Liver (tissue), 3 donors: ENCODE measurements at regions not wholly inside any gene's neighbourhood (a gene's known extent, or its start where the extent isn't known, plus 50 kb on each side); places are given as distances from the start of the nearest gene placed in this dataset.
"Not testable (repeated sequence)": the region's sequence is repeated elsewhere in the genome, so short reads cannot be mapped to it uniquely, and the experiment has no call there.

Experiments
- EGR1 ChIP-seq, 2 donors: IDR thresholded peaks; 2 replicates each; pipeline ENCODE4 v1.6.1; 2016 to 2018; ENCODE audit warnings: antibody characterized with exemption in 2 of 2, low read depth in 2 of 2
- GABPA ChIP-seq, 2 donors: IDR thresholded peaks in 1 of 2; conservative IDR thresholded peaks in 1 of 2; 2 replicates each; pipeline ENCODE4 v1.6.1; 2016; ENCODE audit warnings: antibody characterized with exemption in 2 of 2, mild to moderate bottlenecking in 1 of 2, moderate library complexity in 1 of 2
- JUND ChIP-seq, 2 donors: IDR thresholded peaks; 2 replicates each; pipeline ENCODE4 v1.6.1; 2016; ENCODE audit warnings: antibody characterized with exemption in 2 of 2
- NR2F2 ChIP-seq: IDR thresholded peaks from 2 replicates; pipeline ENCODE4 v1.6.1; 2016; ENCODE audit warnings: antibody characterized with exemption
- RAD21 ChIP-seq, 2 donors: IDR thresholded peaks; 2 replicates each; pipeline ENCODE4 v1.6.1; 2016; ENCODE audit warnings: antibody characterized with exemption in 2 of 2, mild to moderate bottlenecking in 2 of 2
- RXRA ChIP-seq, 2 donors: IDR thresholded peaks; 2 replicates each; pipeline ENCODE4 v1.6.1; 2017 to 2018; ENCODE audit warnings: antibody characterized with exemption in 2 of 2, mild to moderate bottlenecking in 1 of 2
- SP1 ChIP-seq: IDR thresholded peaks from 2 replicates; pipeline ENCODE4 v1.6.1; 2018; ENCODE audit warnings: antibody characterized with exemption, mild to moderate bottlenecking
- TAF1 ChIP-seq: conservative IDR thresholded peaks from 2 replicates; pipeline ENCODE4 v1.6.1; 2016; ENCODE audit warnings: antibody characterized with exemption, mild to moderate bottlenecking
- YY1 ChIP-seq: IDR thresholded peaks from 2 replicates; pipeline ENCODE4 v1.6.1; 2016; ENCODE audit warnings: antibody characterized with exemption, mild to moderate bottlenecking
- TF ChIP-seq, protein P1 (sequence below): fragments of 150-350 bp; IDR thresholded peaks from 2 replicates; pipeline ENCODE4 v1.5.1; 2017; ENCODE audit warnings: improper control_type of control experiment, low read depth, low read length; ENCODE audit not compliant: missing input control
- TF ChIP-seq, protein P2 (sequence below): IDR thresholded peaks from 2 replicates; pipeline ENCODE4 v1.6.1; 2016; ENCODE audit warnings: antibody characterized with exemption
- TF ChIP-seq, protein P3 (sequence below): IDR thresholded peaks from 2 replicates; pipeline ENCODE4 v1.6.1; 2016; ENCODE audit warnings: antibody characterized with exemption
- TF ChIP-seq, protein P4 (sequence below): IDR thresholded peaks from 2 replicates; pipeline ENCODE4 v1.6.1; 2016; ENCODE audit warnings: antibody characterized with exemption
- TF ChIP-seq, protein P5 (sequence below): IDR thresholded peaks from 2 replicates; pipeline ENCODE4 v1.6.1; 2016; ENCODE audit warnings: antibody characterized with exemption, mild to moderate bottlenecking
- donor health status: healthy.
- donor health status: healthy.

DNA sequence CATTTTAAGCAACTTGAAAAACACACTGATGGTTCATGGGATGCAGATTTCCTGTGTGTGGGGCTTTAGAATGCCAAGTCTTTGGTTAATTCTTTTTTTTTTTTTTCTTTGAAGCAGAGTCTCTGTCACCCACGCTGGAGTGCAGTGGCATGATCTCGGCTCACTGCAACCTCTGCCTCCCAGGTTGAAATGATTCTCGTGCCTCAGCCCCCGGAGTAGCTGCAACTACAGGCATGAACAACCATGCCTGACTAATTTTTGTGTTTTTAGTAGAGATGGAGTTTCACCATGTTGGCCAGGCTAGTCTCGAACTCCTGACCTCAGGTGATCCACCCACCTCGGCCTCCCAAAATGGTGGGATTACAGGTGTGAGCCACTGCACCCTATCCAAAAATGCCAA is 228.3 kb downstream of the EFCAB11 start:
- TF ChIP-seq, protein P1, sequence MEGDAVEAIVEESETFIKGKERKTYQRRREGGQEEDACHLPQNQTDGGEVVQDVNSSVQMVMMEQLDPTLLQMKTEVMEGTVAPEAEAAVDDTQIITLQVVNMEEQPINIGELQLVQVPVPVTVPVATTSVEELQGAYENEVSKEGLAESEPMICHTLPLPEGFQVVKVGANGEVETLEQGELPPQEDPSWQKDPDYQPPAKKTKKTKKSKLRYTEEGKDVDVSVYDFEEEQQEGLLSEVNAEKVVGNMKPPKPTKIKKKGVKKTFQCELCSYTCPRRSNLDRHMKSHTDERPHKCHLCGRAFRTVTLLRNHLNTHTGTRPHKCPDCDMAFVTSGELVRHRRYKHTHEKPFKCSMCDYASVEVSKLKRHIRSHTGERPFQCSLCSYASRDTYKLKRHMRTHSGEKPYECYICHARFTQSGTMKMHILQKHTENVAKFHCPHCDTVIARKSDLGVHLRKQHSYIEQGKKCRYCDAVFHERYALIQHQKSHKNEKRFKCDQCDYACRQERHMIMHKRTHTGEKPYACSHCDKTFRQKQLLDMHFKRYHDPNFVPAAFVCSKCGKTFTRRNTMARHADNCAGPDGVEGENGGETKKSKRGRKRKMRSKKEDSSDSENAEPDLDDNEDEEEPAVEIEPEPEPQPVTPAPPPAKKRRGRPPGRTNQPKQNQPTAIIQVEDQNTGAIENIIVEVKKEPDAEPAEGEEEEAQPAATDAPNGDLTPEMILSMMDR = not testable (repeated sequence)
- not testable (repeated sequence) for TF ChIP-seq SP1; TAF1; YY1; RXRA (IDR thresholded peaks at IDR 0.05); NR2F2; RAD21 (IDR thresholded peaks at IDR 0.05); JUND (IDR thresholded peaks at IDR 0.05); GABPA (IDR thresholded peaks at IDR 0.05 in 1 of 2, conservative IDR thresholded peaks at IDR 0.05 in 1 of 2); EGR1 (IDR thresholded peaks at IDR 0.05; ENCODE audit: low read depth in 2 of 2)
- TF ChIP-seq, protein P2, sequence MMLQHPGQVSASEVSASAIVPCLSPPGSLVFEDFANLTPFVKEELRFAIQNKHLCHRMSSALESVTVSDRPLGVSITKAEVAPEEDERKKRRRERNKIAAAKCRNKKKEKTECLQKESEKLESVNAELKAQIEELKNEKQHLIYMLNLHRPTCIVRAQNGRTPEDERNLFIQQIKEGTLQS = not testable (repeated sequence)
- TF ChIP-seq, protein P3, sequence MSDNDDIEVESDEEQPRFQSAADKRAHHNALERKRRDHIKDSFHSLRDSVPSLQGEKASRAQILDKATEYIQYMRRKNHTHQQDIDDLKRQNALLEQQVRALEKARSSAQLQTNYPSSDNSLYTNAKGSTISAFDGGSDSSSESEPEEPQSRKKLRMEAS = not testable (repeated sequence)
- TF ChIP-seq, protein P4, sequence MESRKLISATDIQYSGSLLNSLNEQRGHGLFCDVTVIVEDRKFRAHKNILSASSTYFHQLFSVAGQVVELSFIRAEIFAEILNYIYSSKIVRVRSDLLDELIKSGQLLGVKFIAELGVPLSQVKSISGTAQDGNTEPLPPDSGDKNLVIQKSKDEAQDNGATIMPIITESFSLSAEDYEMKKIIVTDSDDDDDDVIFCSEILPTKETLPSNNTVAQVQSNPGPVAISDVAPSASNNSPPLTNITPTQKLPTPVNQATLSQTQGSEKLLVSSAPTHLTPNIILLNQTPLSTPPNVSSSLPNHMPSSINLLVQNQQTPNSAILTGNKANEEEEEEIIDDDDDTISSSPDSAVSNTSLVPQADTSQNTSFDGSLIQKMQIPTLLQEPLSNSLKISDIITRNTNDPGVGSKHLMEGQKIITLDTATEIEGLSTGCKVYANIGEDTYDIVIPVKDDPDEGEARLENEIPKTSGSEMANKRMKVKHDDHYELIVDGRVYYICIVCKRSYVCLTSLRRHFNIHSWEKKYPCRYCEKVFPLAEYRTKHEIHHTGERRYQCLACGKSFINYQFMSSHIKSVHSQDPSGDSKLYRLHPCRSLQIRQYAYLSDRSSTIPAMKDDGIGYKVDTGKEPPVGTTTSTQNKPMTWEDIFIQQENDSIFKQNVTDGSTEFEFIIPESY = not testable (repeated sequence)
- TF ChIP-seq, protein P5, sequence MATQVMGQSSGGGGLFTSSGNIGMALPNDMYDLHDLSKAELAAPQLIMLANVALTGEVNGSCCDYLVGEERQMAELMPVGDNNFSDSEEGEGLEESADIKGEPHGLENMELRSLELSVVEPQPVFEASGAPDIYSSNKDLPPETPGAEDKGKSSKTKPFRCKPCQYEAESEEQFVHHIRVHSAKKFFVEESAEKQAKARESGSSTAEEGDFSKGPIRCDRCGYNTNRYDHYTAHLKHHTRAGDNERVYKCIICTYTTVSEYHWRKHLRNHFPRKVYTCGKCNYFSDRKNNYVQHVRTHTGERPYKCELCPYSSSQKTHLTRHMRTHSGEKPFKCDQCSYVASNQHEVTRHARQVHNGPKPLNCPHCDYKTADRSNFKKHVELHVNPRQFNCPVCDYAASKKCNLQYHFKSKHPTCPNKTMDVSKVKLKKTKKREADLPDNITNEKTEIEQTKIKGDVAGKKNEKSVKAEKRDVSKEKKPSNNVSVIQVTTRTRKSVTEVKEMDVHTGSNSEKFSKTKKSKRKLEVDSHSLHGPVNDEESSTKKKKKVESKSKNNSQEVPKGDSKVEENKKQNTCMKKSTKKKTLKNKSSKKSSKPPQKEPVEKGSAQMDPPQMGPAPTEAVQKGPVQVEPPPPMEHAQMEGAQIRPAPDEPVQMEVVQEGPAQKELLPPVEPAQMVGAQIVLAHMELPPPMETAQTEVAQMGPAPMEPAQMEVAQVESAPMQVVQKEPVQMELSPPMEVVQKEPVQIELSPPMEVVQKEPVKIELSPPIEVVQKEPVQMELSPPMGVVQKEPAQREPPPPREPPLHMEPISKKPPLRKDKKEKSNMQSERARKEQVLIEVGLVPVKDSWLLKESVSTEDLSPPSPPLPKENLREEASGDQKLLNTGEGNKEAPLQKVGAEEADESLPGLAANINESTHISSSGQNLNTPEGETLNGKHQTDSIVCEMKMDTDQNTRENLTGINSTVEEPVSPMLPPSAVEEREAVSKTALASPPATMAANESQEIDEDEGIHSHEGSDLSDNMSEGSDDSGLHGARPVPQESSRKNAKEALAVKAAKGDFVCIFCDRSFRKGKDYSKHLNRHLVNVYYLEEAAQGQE = not testable (repeated sequence)
